GM18870 (cell line): ENCODE measurements at regions not wholly inside any gene's neighbourhood (a gene's known extent, or its start where the extent isn't known, plus 50 kb on each side); places are given as distances from the start of the nearest gene placed in this dataset.
"Not testable (repeated sequence)": the region's sequence is repeated elsewhere in the genome, so short reads cannot be mapped to it uniquely, and the experiment has no call there.

Experiments used
- ATAC-seq: cut with Tn5 transposase; IDR thresholded peaks from one replicate; pipeline ENCODE4 v1.9.1; 2021; ENCODE audit warnings: moderate library complexity; ENCODE audit not compliant: unreplicated experiment

- ATAC-seq = not testable (repeated sequence)
These were observed 1665.5 kb downstream of the REEP3 start for GRCh38 chr10:65186668-65187067.

- no peak for ATAC-seq
These were observed 1672.9 kb downstream of the REEP3 start for GRCh38 chr10:65194126-65194525.

- ATAC-seq = no peak
These were observed 1673.4 kb downstream of the REEP3 start for GRCh38 chr10:65194555-65194954.

GRCh38 chr10:65196111-65196510, 1674.9 kb downstream of the REEP3 start:
- ATAC-seq = no peak

DNA sequence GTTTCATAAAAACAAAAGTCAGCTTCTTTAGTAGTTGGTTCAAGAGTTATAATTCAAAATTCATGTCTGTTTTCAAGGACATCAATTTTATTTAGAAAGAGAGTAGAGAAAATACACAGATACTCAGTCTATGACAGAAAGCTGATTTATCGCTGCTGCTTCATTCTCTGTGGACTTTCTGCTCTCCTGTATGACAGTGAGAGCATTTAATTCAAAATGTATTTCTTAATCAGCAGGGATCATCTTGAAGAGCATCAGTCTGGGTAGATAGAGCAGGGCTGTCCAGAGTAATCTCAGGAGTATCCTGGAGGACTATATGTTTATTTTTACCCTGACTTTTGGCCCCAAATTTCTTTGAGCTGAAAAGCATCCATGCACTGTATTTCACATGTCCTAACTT, 1676.7 kb downstream of the REEP3 start:
- no peak for ATAC-seq

DNA sequence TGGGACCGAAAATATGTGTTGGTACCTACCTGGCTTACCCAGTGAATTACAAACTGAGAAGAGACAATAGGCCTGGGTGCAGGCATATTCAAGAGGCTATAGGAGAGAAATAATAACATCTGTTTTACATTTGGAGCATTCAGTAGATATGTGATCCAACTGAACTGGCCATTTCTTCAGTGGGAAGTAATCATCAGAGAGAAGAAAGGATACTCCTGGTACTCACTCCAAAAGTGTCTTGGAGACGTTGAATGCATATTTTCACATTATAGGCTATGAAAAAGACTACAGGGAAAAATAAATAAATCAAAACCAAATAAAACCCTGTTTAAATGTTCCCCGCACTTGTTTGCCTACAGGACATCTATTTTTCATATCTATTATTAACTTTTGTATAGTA, 1680.3 kb downstream of the REEP3 start:
- ATAC-seq = no peak

GRCh38 chr10:65204999-65205398, 1683.8 kb downstream of the REEP3 start:
- ATAC-seq = no peak

GRCh38 chr10:65213170-65213569, 1692.0 kb downstream of the REEP3 start:
- no peak for ATAC-seq

- ATAC-seq = no peak
These were observed 1698.2 kb downstream of the REEP3 start for GRCh38 chr10:65219444-65219843.

DNA sequence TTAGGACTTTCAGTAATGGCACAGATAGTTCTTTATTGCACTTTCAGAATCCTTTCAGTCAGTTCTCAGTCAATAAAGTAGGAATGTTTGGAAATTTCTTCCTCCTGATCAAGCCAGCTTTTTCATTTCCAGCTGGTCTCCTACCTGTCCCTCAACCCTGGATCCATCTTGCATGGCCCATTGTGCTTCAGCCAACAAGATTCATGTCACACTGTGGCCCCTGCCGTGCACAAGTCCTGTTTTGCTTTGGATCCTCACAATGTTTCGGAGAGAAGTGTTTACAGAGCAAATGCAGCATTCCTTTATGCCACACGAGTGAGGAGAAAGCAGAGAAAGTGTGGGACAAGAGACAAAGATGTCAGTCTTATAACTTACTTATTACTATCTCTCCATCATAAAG, 1694.7 kb upstream of the LRRTM3 start:
- no peak for ATAC-seq

GRCh38 chr10:65234261-65234660, 1691.6 kb upstream of the LRRTM3 start:
- ATAC-seq = no peak

- no peak for ATAC-seq
These were observed 1690.6 kb upstream of the LRRTM3 start for GRCh38 chr10:65235266-65235665.

DNA sequence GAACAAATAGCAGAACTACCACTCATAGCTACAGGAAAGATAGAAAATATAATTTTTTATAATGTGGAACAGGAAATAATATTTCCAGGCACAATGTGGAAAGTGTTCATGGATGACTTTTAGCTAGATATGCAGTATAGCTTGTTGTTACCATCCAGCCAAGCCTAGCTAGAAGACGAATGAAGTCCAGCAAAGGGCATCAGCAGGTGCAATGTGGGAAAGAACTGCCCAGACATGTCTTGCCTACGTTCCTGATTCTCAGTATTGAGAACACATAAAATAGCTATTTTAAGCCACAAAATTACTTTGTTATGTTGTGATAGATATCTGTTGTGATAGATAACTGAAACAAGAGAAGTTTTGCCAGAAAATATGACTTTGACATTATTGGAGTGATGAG, 1690.0 kb upstream of the LRRTM3 start:
- ATAC-seq = no peak

GRCh38 chr10:65265451-65265954, 1660.3 kb upstream of the LRRTM3 start:
- ATAC-seq = no peak

DNA sequence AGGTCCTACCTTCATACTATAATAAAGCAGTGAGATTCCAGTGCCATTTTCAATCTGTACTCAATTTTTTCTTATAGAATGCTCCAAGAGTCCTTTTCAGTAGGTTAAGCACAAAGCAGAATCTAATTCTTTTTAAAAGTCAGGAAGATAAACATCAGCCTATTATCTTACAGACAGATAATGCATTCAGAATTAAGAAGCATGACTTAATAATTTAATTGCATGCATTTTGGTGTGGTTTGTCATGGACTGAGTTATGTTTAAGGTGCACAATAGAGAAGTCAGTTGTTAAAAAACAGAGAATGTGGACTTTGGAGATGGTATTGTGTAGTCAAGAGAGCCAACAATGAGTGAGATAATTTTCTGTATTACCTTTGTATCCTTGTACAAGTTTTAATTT, 1656.3 kb upstream of the LRRTM3 start:
- ATAC-seq = not testable (repeated sequence)

- ATAC-seq = no peak
These were observed 1654.9 kb upstream of the LRRTM3 start for GRCh38 chr10:65270969-65271368.

DNA sequence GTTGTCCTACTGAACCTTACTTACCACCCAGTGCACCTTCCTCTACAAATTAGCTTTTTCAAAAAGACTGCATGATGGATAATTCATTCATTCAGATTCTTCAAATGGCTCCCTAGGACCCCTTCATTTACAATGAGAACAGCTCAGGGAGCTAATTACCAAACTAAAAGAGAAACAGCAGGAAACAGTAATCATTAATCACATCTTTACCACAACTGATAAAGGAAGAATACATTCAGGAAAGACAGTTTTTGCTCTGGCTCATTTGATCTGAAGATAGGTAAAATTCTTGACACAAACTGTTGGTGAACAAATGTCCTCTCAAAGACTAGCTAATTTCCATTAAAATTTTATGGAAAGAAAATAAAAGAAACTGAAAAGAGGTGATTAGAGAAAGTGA, 1652.7 kb upstream of the LRRTM3 start:
- no peak for ATAC-seq

DNA sequence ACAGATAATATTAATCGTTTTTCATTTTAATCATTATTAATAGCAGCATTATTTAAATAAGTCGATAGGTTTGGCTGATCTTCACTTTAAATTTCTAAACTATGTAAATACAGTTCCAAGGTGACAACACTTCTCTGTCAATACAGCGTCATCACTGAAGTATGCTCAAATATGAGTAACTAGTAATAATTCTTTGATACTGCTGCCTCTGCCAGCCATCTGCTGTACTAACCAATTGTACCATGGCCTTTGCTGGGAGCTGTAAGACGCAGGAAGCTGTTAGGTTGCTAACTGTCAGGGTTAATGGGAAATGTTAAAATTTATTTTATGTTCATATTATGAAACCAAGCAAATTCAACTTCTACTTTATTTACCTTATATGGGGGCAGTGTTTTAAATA, 1650.5 kb upstream of the LRRTM3 start:
- no peak for ATAC-seq

GRCh38 chr10:65284495-65285041, 1641.3 kb upstream of the LRRTM3 start:
- ATAC-seq = no peak

DNA sequence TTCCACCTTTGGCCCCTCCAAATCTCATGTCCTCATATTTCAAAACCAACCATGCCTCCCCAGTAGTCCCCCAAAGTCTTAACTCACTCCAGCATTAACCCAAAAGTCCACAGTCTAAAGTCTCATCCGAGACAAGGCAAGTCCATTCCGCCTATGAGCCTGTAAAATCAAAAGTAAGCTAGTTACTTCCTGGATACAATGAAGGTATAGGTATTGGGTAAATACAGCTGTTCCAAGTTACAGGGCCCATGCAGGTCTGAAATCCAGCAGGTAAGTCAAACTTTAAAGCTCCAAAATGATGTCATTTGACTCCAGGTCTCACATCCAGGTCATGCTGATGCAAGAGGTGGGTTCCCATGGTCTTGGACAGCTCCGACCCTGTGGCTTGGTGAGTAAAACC, 1640.1 kb upstream of the LRRTM3 start:
- ATAC-seq = not testable (repeated sequence)

DNA sequence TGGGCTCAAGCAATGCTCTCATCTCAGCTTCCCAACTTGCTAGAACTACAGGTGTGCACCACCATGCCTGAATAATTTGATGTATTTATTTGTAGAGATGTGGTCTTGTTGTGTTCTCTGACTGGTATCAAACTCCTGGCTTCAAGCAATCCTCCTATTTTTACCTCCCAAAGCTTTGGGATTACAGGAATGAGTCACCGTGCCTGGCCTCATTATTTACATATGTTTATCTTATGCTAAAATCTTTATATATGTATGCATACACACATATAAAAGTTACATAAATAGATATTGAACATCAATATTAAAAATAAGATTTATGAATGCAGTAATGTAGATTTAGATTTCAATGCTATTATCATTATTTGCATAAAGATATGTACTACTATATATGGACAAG, 1634.5 kb upstream of the LRRTM3 start:
- ATAC-seq = no peak

GRCh38 chr10:65292551-65292950, 1633.3 kb upstream of the LRRTM3 start:
- ATAC-seq = no peak

DNA sequence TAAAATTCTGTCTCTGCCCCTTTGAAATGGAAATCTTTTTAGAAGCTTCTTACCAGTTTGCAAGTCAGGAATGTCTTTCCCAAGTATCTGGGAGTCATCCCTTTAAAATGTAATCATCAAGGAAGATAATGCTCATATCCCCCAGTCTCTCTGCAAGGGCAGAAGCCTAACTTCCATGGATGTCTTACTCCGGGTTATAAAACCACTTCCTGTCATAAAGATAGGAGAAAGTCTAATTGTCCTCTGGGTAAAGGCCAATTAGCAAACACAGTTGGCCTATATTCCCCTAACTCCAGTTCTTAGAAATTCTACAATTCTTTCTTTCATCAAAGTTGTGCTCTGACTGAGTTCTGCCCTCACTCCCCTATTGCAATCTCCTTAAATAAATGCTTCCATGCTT, 1631.5 kb upstream of the LRRTM3 start:
- no peak for ATAC-seq
